ENCODE measurements at regions not wholly inside any gene's neighbourhood (a gene's known extent, or its start where the extent isn't known, plus 50 kb on each side); places are given as distances from the start of the nearest gene placed in this dataset.

DNA sequence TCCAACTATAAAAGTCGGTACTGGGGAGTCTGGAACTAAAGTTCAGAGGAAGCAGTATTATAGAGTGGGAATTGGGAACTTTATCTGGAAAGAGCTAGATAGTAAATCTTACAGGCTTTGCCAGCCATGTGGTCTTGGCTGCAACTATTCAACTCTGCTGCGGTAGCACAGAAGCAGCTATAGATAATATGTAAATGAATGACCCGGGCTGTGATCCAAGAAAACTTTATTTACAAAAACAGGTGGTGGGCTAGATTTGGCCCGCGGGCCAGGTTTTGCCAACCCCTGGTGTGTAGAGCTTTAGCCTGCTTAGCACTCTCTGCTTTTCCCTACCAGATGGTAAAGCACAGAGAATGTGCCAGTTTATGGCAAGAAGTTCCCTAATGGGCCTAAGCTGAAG lies 70.8 kb downstream of the TNP1 start:
- H3K9me3 Mint-ChIP-seq: no peaks in the 10 kb centered on the region
- ATAC-seq (replicated peaks; ENCODE audit: extremely low read depth, poor library complexity, severe bottlenecking) (no peak), DNase-seq (ENCODE audit: low spot score in 2 of 2) (no peak)
- no peak overlapping the region for H3K4me3 Mint-ChIP-seq
- H3K4me1 Mint-ChIP-seq: no peaks in the 10 kb centered on the region
- no peaks in the 10 kb centered on the region for H3K36me3 Mint-ChIP-seq (ENCODE audit: insufficient read depth)
- no peak overlapping the region for H3K27ac Mint-ChIP-seq (ENCODE audit: low read depth)
- H3K27me3 Mint-ChIP-seq: peaks cover 28% of the 10 kb centered on the region

- ATAC-seq (replicated peaks; ENCODE audit: extremely low read depth, poor library complexity, severe bottlenecking) (no peak), DNase-seq (ENCODE audit: low spot score in 2 of 2) (no peak)
- H3K36me3 Mint-ChIP-seq (ENCODE audit: insufficient read depth): no peaks in the 10 kb centered on the region
- no peak overlapping the region for H3K27ac Mint-ChIP-seq (ENCODE audit: low read depth)
- H3K27me3 Mint-ChIP-seq: peaks cover 28% of the 10 kb centered on the region
- H3K4me1 Mint-ChIP-seq: no peaks in the 10 kb centered on the region
- no peaks in the 10 kb centered on the region for H3K9me3 Mint-ChIP-seq
- no peak overlapping the region for H3K4me3 Mint-ChIP-seq
These were observed 71.9 kb downstream of the TNP1 start for GRCh38 chr2:216787851-216788540.

DNA sequence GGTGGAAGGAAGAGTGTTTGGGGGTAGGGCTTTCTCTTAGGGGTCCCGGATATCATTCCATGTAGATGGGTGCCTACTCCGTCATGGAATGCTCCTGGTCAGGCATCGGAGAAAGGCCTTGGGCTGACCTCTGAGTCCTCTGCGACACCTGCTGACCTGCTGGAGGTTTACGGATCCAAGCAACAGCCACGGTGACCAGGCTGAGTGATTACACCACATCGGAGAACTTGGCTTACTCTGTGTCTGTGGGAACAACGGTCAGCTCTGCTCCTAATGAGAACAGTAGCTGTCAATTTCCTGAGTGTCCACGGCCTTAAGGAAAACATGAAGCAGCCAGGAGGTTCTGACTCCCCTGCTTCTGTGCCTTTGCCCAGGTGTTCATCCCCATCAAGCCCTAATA lies 73.2 kb downstream of the TNP1 start:
- H3K27ac Mint-ChIP-seq (ENCODE audit: low read depth): no peak overlapping the region
- no peaks in the 10 kb centered on the region for H3K36me3 Mint-ChIP-seq (ENCODE audit: insufficient read depth)
- no peaks in the 10 kb centered on the region for H3K4me1 Mint-ChIP-seq
- H3K9me3 Mint-ChIP-seq: no peaks in the 10 kb centered on the region
- peaks cover 28% of the 10 kb centered on the region for H3K27me3 Mint-ChIP-seq
- ATAC-seq (replicated peaks; ENCODE audit: extremely low read depth, poor library complexity, severe bottlenecking) (no peak), DNase-seq (ENCODE audit: low spot score in 2 of 2) (no peak)
- no peak overlapping the region for H3K4me3 Mint-ChIP-seq

DNA sequence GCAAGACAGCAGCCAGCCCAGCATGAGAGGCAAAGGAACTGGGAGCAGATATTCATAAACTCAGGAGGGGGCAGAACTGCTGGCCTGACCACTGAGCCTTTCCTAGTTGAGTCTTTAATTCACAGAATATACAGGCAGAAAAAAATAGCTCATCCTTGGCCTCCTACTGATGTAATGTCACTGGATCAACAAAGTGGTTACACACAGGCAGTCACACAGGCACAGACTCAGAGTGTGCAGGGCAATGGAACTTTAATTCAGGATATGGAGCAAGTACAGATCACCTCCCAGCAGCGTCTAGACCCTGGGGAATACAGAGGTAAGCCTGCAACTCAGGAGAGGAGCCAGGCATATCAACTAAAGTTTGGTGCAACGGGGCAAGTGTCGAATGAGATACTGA lies 75.4 kb downstream of the TNP1 start:
- no peaks in the 10 kb centered on the region for H3K4me1 Mint-ChIP-seq
- H3K9me3 Mint-ChIP-seq: no peaks in the 10 kb centered on the region
- peaks cover 34% of the 10 kb centered on the region for H3K27me3 Mint-ChIP-seq
- DNase-seq (ENCODE audit: low spot score in 2 of 2): no peak
- H3K4me3 Mint-ChIP-seq: no peak overlapping the region
- H3K36me3 Mint-ChIP-seq (ENCODE audit: insufficient read depth): no peaks in the 10 kb centered on the region
- no peak for ATAC-seq (replicated peaks; ENCODE audit: extremely low read depth, poor library complexity, severe bottlenecking)
- no peak overlapping the region for H3K27ac Mint-ChIP-seq (ENCODE audit: low read depth)

DNA sequence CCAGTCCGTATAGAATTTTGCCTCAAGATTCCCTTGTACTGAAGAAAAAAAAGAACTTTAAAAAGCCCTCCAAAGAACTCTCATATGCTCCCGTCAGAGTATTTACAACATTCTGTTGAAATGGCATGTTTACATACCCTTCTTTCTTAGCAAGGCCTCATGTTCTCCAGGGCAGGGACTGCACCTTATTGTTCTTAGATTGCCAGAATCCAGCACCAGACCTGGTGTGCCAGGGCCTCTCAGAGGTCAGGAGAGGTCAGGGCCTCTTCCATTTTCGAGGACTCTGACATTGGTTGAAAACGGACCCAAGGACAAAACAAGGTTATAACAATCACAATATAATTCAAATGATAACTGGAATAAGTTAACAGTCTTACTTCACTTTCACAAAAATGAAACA lies 78.2 kb downstream of the TNP1 start:
- no peak overlapping the region for H3K4me3 Mint-ChIP-seq
- no peak for DNase-seq (ENCODE audit: low spot score in 2 of 2)
- no peak for ATAC-seq (replicated peaks; ENCODE audit: extremely low read depth, poor library complexity, severe bottlenecking)
- H3K4me1 Mint-ChIP-seq: no peaks in the 10 kb centered on the region
- no peaks in the 10 kb centered on the region for H3K36me3 Mint-ChIP-seq (ENCODE audit: insufficient read depth)
- no peak overlapping the region for H3K27ac Mint-ChIP-seq (ENCODE audit: low read depth)
- H3K27me3 Mint-ChIP-seq: peaks cover 31% of the 10 kb centered on the region
- H3K9me3 Mint-ChIP-seq: no peaks in the 10 kb centered on the region

DNA sequence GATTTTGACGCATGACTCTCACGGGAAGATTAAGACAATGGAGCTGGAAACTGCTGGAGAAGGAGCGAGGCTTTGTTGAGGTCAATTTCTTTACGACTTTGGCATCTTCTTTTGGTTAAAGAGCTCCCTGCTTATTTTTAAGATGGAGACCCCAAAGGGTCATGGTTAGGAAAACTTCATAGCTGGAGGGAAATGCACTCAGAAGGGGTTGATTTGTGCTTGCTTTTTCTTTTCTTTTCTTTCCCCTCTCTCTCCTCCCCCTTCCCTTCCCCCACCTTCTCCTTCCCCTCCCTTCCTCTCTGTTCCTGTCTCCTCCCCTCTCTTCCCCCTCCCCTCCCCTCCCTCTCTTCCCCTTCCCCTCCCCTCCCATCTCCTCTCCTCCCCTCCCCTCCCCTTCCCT lies 79.0 kb downstream of the TNP1 start:
- DNase-seq (ENCODE audit: low spot score in 2 of 2) (no peak), ATAC-seq (replicated peaks; ENCODE audit: extremely low read depth, poor library complexity, severe bottlenecking) (no peak)
- Mint-ChIP-seq H3K27me3 (peaks cover 22% of the 10 kb centered on the region), H3K27ac (ENCODE audit: low read depth) (no peak overlapping the region), H3K4me3 (no peak overlapping the region), H3K36me3 (ENCODE audit: insufficient read depth) (no peaks in the 10 kb centered on the region), H3K4me1 (no peaks in the 10 kb centered on the region), H3K9me3 (no peaks in the 10 kb centered on the region)

DNA sequence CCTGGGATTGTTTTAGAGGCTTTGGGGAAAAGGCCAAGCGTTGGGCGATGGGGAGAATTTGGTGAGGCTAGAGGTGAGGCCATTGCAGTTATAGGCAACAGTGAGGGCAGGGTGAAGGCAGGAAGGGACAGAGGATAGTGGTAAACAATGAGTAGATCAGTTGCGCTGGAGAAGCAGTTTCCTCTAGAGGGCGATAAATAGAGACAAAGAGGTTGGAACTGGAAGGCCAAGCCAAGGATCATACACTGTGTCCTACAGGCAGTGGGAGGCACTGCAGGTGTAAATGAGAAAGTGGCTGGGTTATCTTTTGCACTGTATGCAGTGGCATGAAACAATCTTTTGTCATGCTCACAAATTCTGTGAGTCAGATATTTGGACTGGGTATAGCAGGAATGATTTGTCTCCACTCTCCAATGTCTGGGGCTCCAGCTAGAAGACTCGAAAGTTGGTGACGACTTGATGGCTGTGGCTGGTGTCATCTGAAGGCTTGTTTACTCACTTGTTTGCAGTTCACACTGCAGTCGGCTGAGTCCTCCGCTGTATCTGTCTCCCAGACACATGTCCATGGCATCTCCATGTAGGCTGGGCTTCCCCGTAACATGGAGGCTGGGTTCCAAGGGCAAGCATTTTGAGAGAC lies 82.1 kb downstream of the TNP1 start:
- peaks cover 26% of the 10 kb centered on the region for H3K27me3 Mint-ChIP-seq
- ATAC-seq (replicated peaks; ENCODE audit: extremely low read depth, poor library complexity, severe bottlenecking): no peak
- no peaks in the 10 kb centered on the region for H3K9me3 Mint-ChIP-seq

DNA sequence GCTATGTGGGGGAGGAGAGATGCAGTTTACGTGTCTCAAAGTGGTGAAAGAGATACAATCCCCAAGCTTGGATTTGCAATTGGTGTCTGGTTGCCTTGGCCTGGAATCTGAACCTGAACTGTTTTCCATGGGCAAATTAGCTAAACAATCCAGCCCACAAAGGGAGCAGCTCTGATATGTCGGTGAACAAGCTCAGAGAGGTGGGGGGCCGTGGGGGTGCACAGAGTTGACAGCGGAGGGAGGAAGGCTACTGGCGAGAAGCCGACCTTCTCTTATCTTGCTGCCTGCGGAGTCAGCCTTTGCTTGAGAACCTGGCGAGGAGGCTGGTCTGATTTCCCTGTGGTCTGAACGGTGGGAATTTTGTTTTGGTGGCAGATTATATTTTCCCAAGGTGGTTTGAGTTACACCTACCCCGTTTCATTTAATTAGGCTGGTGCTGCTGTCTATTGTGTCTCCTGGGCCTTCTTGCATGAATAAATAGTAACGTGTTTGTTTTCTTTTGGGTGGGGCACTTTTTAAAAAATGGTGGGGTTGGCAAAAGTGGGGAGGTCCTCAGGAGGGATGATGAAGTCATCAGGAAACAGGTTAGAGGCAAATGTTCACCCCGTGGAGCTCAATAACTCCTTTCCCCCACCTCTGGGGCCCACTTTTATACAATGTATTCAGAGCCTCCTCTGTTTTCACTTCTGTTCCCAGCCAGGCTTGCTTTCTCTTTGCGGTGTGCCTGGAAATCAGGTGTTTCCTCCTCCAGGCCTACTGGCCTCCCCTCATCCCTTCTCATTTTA lies 80.9 kb upstream of the IGFBP5 start:
- H3K4me1 Mint-ChIP-seq: no peaks in the 10 kb centered on the region
- H3K27ac Mint-ChIP-seq (ENCODE audit: low read depth): no peak overlapping the region
- peaks cover 26% of the 10 kb centered on the region for H3K27me3 Mint-ChIP-seq
- ATAC-seq (replicated peaks; ENCODE audit: extremely low read depth, poor library complexity, severe bottlenecking) (no peak), DNase-seq (ENCODE audit: low spot score in 2 of 2) (no peak)
- no peaks in the 10 kb centered on the region for H3K9me3 Mint-ChIP-seq
- H3K36me3 Mint-ChIP-seq (ENCODE audit: insufficient read depth): no peaks in the 10 kb centered on the region
- H3K4me3 Mint-ChIP-seq: no peak overlapping the region

More for the DNA sequence above, 82.1 kb downstream of the TNP1 start:
- Mint-ChIP-seq H3K36me3 (ENCODE audit: insufficient read depth) (no peaks in the 10 kb centered on the region), H3K27ac (ENCODE audit: low read depth) (no peak overlapping the region), H3K4me3 (no peak overlapping the region), H3K4me1 (no peaks in the 10 kb centered on the region)
- no peak for DNase-seq (ENCODE audit: low spot score in 2 of 2)

- Mint-ChIP-seq H3K36me3 (ENCODE audit: insufficient read depth) (no peaks in the 10 kb centered on the region), H3K4me1 (no peaks in the 10 kb centered on the region), H3K27me3 (peaks cover 22% of the 10 kb centered on the region), H3K27ac (ENCODE audit: low read depth) (no peak overlapping the region), H3K4me3 (no peak overlapping the region), H3K9me3 (no peaks in the 10 kb centered on the region)
- no peak for ATAC-seq (replicated peaks; ENCODE audit: extremely low read depth, poor library complexity, severe bottlenecking)
- DNase-seq (ENCODE audit: low spot score in 2 of 2): no peak
These were observed 79.7 kb upstream of the IGFBP5 start for GRCh38 chr2:216775043-216775453.

DNA sequence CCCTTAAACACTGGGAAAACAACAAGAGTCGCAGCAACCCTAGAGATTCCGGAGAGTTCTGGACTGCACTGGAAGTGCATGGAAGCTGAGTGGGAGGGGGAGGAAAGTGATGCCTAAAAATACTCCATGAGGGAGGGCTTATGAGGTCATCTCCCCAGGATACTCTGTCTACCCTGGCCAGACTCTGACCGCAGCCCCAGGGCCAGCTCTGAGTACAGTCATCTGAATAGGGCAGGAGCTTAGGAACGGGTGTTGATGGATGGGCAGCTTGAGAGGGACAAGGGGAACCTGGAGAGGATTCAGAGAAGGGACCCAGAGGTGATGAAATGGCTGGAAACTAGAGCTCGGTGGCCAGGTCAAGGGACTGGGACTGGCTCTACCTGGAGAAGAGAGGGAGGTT lies 79.3 kb upstream of the IGFBP5 start:
- no peaks in the 10 kb centered on the region for H3K4me1 Mint-ChIP-seq
- H3K4me3 Mint-ChIP-seq: no peak overlapping the region

DNA sequence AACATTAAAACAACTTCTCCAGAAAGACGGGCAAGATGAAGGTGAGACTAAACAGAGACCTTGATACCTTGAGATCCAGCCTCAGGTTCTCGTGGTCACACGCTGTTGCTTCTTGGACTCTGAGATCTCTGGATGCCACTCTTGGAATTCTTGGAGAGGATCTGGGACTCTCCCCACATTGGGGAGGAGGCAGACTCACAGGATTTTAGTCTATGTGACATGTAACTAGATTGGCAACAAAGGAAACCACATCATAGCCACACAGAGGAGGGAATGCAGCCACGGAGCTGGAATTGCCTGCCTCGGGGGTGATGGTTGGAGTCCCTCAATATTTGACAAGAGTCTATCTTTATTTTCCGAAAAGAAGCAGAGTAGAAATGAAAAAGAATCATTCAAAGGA lies 78.8 kb upstream of the IGFBP5 start:
- Mint-ChIP-seq H3K9me3 (no peaks in the 10 kb centered on the region), H3K27ac (ENCODE audit: low read depth) (no peak overlapping the region), H3K4me3 (no peak overlapping the region), H3K27me3 (peaks cover 22% of the 10 kb centered on the region), H3K36me3 (ENCODE audit: insufficient read depth) (no peaks in the 10 kb centered on the region), H3K4me1 (no peaks in the 10 kb centered on the region)
- DNase-seq (ENCODE audit: low spot score in 2 of 2) (no peak), ATAC-seq (replicated peaks; ENCODE audit: extremely low read depth, poor library complexity, severe bottlenecking) (no peak)

More for the DNA sequence above, 79.3 kb upstream of the IGFBP5 start:
- no peak overlapping the region for H3K27ac Mint-ChIP-seq (ENCODE audit: low read depth)
- no peaks in the 10 kb centered on the region for H3K36me3 Mint-ChIP-seq (ENCODE audit: insufficient read depth)
- no peaks in the 10 kb centered on the region for H3K9me3 Mint-ChIP-seq
- DNase-seq (ENCODE audit: low spot score in 2 of 2): no peak
- H3K27me3 Mint-ChIP-seq: peaks cover 22% of the 10 kb centered on the region
- no peak for ATAC-seq (replicated peaks; ENCODE audit: extremely low read depth, poor library complexity, severe bottlenecking)

GRCh38 chr2:216773072-216773471 lies 77.7 kb upstream of the IGFBP5 start:
- no peak overlapping the region for H3K27ac Mint-ChIP-seq (ENCODE audit: low read depth)
- H3K36me3 Mint-ChIP-seq (ENCODE audit: insufficient read depth): no peaks in the 10 kb centered on the region
- DNase-seq (ENCODE audit: low spot score in 2 of 2): no peak
- no peaks in the 10 kb centered on the region for H3K4me1 Mint-ChIP-seq
- H3K9me3 Mint-ChIP-seq: no peaks in the 10 kb centered on the region
- H3K4me3 Mint-ChIP-seq: no peak overlapping the region
- H3K27me3 Mint-ChIP-seq: peaks cover 32% of the 10 kb centered on the region
- ATAC-seq (replicated peaks; ENCODE audit: extremely low read depth, poor library complexity, severe bottlenecking): no peak

- ATAC-seq (replicated peaks; ENCODE audit: extremely low read depth, poor library complexity, severe bottlenecking) (no peak), DNase-seq (ENCODE audit: low spot score in 2 of 2) (no peak)
- H3K4me1 Mint-ChIP-seq: no peaks in the 10 kb centered on the region
- H3K27ac Mint-ChIP-seq (ENCODE audit: low read depth): no peak overlapping the region
- no peaks in the 10 kb centered on the region for H3K9me3 Mint-ChIP-seq
- no peaks in the 10 kb centered on the region for H3K36me3 Mint-ChIP-seq (ENCODE audit: insufficient read depth)
- H3K4me3 Mint-ChIP-seq: no peak overlapping the region
- H3K27me3 Mint-ChIP-seq: peaks cover 39% of the 10 kb centered on the region
These were observed 75.4 kb upstream of the IGFBP5 start for GRCh38 chr2:216770717-216771116.

Data from central memory CD8-positive, alpha-beta T cell (primary cell).